Keratinocyte (primary cell): ENCODE measurements at regions not wholly inside any gene's neighbourhood (a gene's known extent, or its start where the extent isn't known, plus 50 kb on each side); places are given as distances from the start of the nearest gene placed in this dataset.

ENCODE experiments used
- DNase-seq: peaks from one replicate; pipeline ENCODE4 v3.0.0-alpha.2; 2011; ENCODE audit warnings: low read depth, missing footprints, low spot score
- FAIRE-seq: peaks from 2 replicates; lab custom pipeline; 2011; peaks lifted over from hg19 to GRCh38; lab: Jason Lieb, UNC
- H2AFZ ChIP-seq: 2 replicates; pipeline ENCODE4 v1.6.0; 2012; ENCODE audit warnings: low read length, control low read depth, inconsistent platforms; ENCODE audit not compliant: control insufficient read depth
- H3K27ac ChIP-seq: 2 replicates; pipeline ENCODE4 v1.5.1; 2011; ENCODE audit warnings: low read length; ENCODE audit not compliant: control insufficient read depth, insufficient read depth
- H3K27me3 ChIP-seq: 3 replicates; pipeline ENCODE4 v1.6.0; 2011; ENCODE audit warnings: low read length; ENCODE audit not compliant: control insufficient read depth, insufficient read depth; ENCODE audit errors: extremely low read depth
- H3K36me3 ChIP-seq, 2 experiments: 2 replicates in 1 of 2; 3 replicates in 1 of 2; pipeline ENCODE4 v1.5.1; 2011; ENCODE audit warnings: low read length in 2 of 2, mild to moderate bottlenecking in 1 of 2; ENCODE audit not compliant: control insufficient read depth in 2 of 2, insufficient read depth in 2 of 2; ENCODE audit errors: extremely low read depth in 1 of 2
- H3K4me1 ChIP-seq: 3 replicates; pipeline ENCODE4 v1.5.1; 2011; ENCODE audit warnings: low read length; ENCODE audit not compliant: control insufficient read depth, insufficient read depth; ENCODE audit errors: extremely low read depth
- H3K4me2 ChIP-seq: 3 replicates; pipeline ENCODE4 v1.6.0; 2011; ENCODE audit warnings: low read depth, low read length; ENCODE audit not compliant: control insufficient read depth, insufficient read depth; ENCODE audit errors: extremely low read depth
- H3K4me3 ChIP-seq, 3 experiments: fragments of 200-600 bp in 1 of 3; sonication (generic) in 1 of 3; 2 replicates in 2 of 3; 3 replicates in 1 of 3; pipeline ENCODE4 v1.5.1; 2011 to 2016; ENCODE audit warnings: low read length in 3 of 3, mild to moderate bottlenecking in 3 of 3, control low read depth in 2 of 3, inconsistent platforms in 1 of 3, low read depth in 1 of 3, mixed read lengths in 1 of 3, mixed run types in 1 of 3, moderate library complexity in 1 of 3; ENCODE audit not compliant: control insufficient read depth in 2 of 3, insufficient read depth in 2 of 3; ENCODE audit errors: extremely low read depth in 1 of 3
- H3K79me2 ChIP-seq: 2 replicates; pipeline ENCODE4 v1.6.0; 2012; ENCODE audit warnings: low read length; ENCODE audit not compliant: control insufficient read depth, insufficient read depth
- H3K9ac ChIP-seq: 3 replicates; pipeline ENCODE4 v1.6.0; 2011; ENCODE audit warnings: low read length; ENCODE audit not compliant: control insufficient read depth, insufficient read depth; ENCODE audit errors: extremely low read depth
- H3K9me1 ChIP-seq: 3 replicates; pipeline ENCODE4 v1.6.0; 2011; ENCODE audit warnings: low read length; ENCODE audit not compliant: control insufficient read depth, insufficient read depth; ENCODE audit errors: extremely low read depth
- H3K9me3 ChIP-seq: 2 replicates; pipeline ENCODE4 v1.5.1; 2012; ENCODE audit warnings: low read depth, low read length; ENCODE audit not compliant: control insufficient read depth
- H4K20me1 ChIP-seq: 3 replicates; pipeline ENCODE4 v1.6.0; 2011; ENCODE audit warnings: low read length; ENCODE audit not compliant: control insufficient read depth, insufficient read depth; ENCODE audit errors: extremely low read depth
- CTCF ChIP-seq, 3 experiments: IDR thresholded peaks in 1 of 3; conservative IDR thresholded peaks in 1 of 3; optimal IDR thresholded peaks in 1 of 3; 2 replicates in 2 of 3; 3 replicates in 1 of 3; pipeline versions ENCODE3 to v1.5.1; 2011; ENCODE audit warnings: low read length in 3 of 3, mild to moderate bottlenecking in 3 of 3, moderate library complexity in 2 of 3, control low read depth in 1 of 3, inconsistent platforms in 1 of 3; ENCODE audit not compliant: insufficient read depth in 2 of 3; ENCODE audit errors: extremely low read depth in 1 of 3
- EZH2 ChIP-seq: IDR thresholded peaks from one replicate; pipeline ENCODE4 v1.6.1; 2012; ENCODE audit warnings: inconsistent platforms, mild to moderate bottlenecking, low read length, moderate library complexity
- dilution Hi-C: fragments of 300-500 bp; cut with MboI; formaldehyde crosslinking; loops from one replicate; pipeline ENCODE4 v1.7.0; 2020; ENCODE audit warnings: low sequenced_read_pairs; ENCODE audit not compliant: extremely low pct_ligation_motif_present

- no peaks in the 10 kb centered on the region for H3K4me1 ChIP-seq
- H3K4me3 ChIP-seq = no peak overlapping the region
- TF ChIP-seq EZH2 (no peak), CTCF (optimal IDR thresholded peaks at IDR 0.05 in 1 of 3, IDR thresholded peaks at IDR 0.05 in 1 of 3, conservative IDR thresholded peaks at IDR 0.05 in 1 of 3; ENCODE audit: extremely low read depth in 1 of 3, insufficient read depth in 2 of 3, low read length in 3 of 3) (no peak)
- H4K20me1 ChIP-seq = no peaks in the 10 kb centered on the region
- no peaks in the 10 kb centered on the region for H3K27me3 ChIP-seq
- FAIRE-seq = no peak
- no peaks in the 10 kb centered on the region for H3K79me2 ChIP-seq
- no peak overlapping the region for H3K4me2 ChIP-seq
- no peak overlapping the region for H2AFZ ChIP-seq
- no peak overlapping the region for H3K27ac ChIP-seq
- dilution Hi-C loops = no loop called here
- no peaks in the 10 kb centered on the region for H3K9me1 ChIP-seq
- no peaks in the 10 kb centered on the region for H3K9me3 ChIP-seq
- no peak for DNase-seq
- H3K36me3 ChIP-seq = no peaks in the 10 kb centered on the region
- H3K9ac ChIP-seq = no peak overlapping the region
Observed at GRCh38 chr3:76582632-76583378, 457.1 kb upstream of the ROBO2 start.

GRCh38 chr3:76585794-76586392 is 454.0 kb upstream of the ROBO2 start:
- H3K27me3 ChIP-seq = no peaks in the 10 kb centered on the region
- no peaks in the 10 kb centered on the region for H3K36me3 ChIP-seq
- dilution Hi-C loops = no loop called here
- peak in 2 of 3 experiments; percentile 39 to 49 for TF ChIP-seq CTCF (optimal IDR thresholded peaks at IDR 0.05 in 1 of 3, IDR thresholded peaks at IDR 0.05 in 1 of 3, conservative IDR thresholded peaks at IDR 0.05 in 1 of 3; ENCODE audit: extremely low read depth in 1 of 3, insufficient read depth in 2 of 3, low read length in 3 of 3)
- no peak for TF ChIP-seq EZH2
- H2AFZ ChIP-seq = no peak overlapping the region
- no peak overlapping the region for H3K9ac ChIP-seq
- no peak overlapping the region for H3K27ac ChIP-seq
- H3K9me3 ChIP-seq = no peaks in the 10 kb centered on the region
- H3K9me1 ChIP-seq = no peaks in the 10 kb centered on the region
- no peaks in the 10 kb centered on the region for H3K79me2 ChIP-seq
- no peaks in the 10 kb centered on the region for H3K4me1 ChIP-seq
- no peak overlapping the region for H3K4me2 ChIP-seq
- H3K4me3 ChIP-seq = no peak overlapping the region
- H4K20me1 ChIP-seq = no peaks in the 10 kb centered on the region
- FAIRE-seq (no peak), DNase-seq (no peak)
